ENCODE measurements at regions not wholly inside any gene's neighbourhood (a gene's known extent, or its start where the extent isn't known, plus 50 kb on each side); places are given as distances from the start of the nearest gene placed in this dataset.

- Mint-ChIP-seq H3K9me3 (ENCODE audit: low read depth) (no peaks in the 10 kb centered on the region), H3K4me3 (ENCODE audit: unreplicated experiment) (no peak overlapping the region), H3K27ac (ENCODE audit: unreplicated experiment) (no peak overlapping the region), H3K36me3 (ENCODE audit: low read depth) (no peaks in the 10 kb centered on the region), H3K27me3 (ENCODE audit: low read depth) (peaks cover 34% of the 10 kb centered on the region), H3K4me1 (ENCODE audit: low read depth) (no peaks in the 10 kb centered on the region)
- no peak for TF ChIP-seq CTCF (IDR thresholded peaks at IDR 0.05)
- DNase-seq (ENCODE audit: low spot score) = no peak
These were observed 153.6 kb downstream of the PTCSC3 start for GRCh38 chr14:36022765-36023410.

GRCh38 chr14:36021591-36022320, 154.8 kb downstream of the PTCSC3 start:
- no peak for TF ChIP-seq CTCF (IDR thresholded peaks at IDR 0.05)
- no peak for DNase-seq (ENCODE audit: low spot score)
- Mint-ChIP-seq H3K27ac (ENCODE audit: unreplicated experiment) (no peak overlapping the region), H3K4me1 (ENCODE audit: low read depth) (no peaks in the 10 kb centered on the region), H3K27me3 (ENCODE audit: low read depth) (peaks cover 33% of the 10 kb centered on the region), H3K9me3 (ENCODE audit: low read depth) (no peaks in the 10 kb centered on the region), H3K36me3 (ENCODE audit: low read depth) (no peaks in the 10 kb centered on the region), H3K4me3 (ENCODE audit: unreplicated experiment) (no peak overlapping the region)

- Mint-ChIP-seq H3K27me3 (ENCODE audit: low read depth) (peaks cover 32% of the 10 kb centered on the region), H3K27ac (ENCODE audit: unreplicated experiment) (no peak overlapping the region), H3K36me3 (ENCODE audit: low read depth) (no peaks in the 10 kb centered on the region), H3K4me3 (ENCODE audit: unreplicated experiment) (no peak overlapping the region), H3K9me3 (ENCODE audit: low read depth) (no peaks in the 10 kb centered on the region), H3K4me1 (ENCODE audit: low read depth) (no peaks in the 10 kb centered on the region)
- DNase-seq (ENCODE audit: low spot score) = no peak
- no peak for TF ChIP-seq CTCF (IDR thresholded peaks at IDR 0.05)
These were observed 155.5 kb downstream of the PTCSC3 start for GRCh38 chr14:36021030-36021422.

GRCh38 chr14:36020120-36021029, 156.1 kb downstream of the PTCSC3 start:
- no peak for DNase-seq (ENCODE audit: low spot score)
- Mint-ChIP-seq H3K27ac (ENCODE audit: unreplicated experiment) (no peak overlapping the region), H3K36me3 (ENCODE audit: low read depth) (no peaks in the 10 kb centered on the region), H3K4me1 (ENCODE audit: low read depth) (no peaks in the 10 kb centered on the region), H3K4me3 (ENCODE audit: unreplicated experiment) (no peak overlapping the region), H3K9me3 (ENCODE audit: low read depth) (no peaks in the 10 kb centered on the region), H3K27me3 (ENCODE audit: low read depth) (peaks cover 29% of the 10 kb centered on the region)
- no peak for TF ChIP-seq CTCF (IDR thresholded peaks at IDR 0.05)

GRCh38 chr14:36019126-36019525, 157.4 kb downstream of the PTCSC3 start:
- no peak for DNase-seq (ENCODE audit: low spot score)
- Mint-ChIP-seq H3K4me1 (ENCODE audit: low read depth) (no peaks in the 10 kb centered on the region), H3K4me3 (ENCODE audit: unreplicated experiment) (no peak overlapping the region), H3K27ac (ENCODE audit: unreplicated experiment) (no peak overlapping the region), H3K27me3 (ENCODE audit: low read depth) (peaks cover 22% of the 10 kb centered on the region), H3K36me3 (ENCODE audit: low read depth) (no peaks in the 10 kb centered on the region), H3K9me3 (ENCODE audit: low read depth) (no peaks in the 10 kb centered on the region)
- TF ChIP-seq CTCF (IDR thresholded peaks at IDR 0.05) = no peak
